ENCODE measurements at regions not wholly inside any gene's neighbourhood (a gene's known extent, or its start where the extent isn't known, plus 50 kb on each side); places are given as distances from the start of the nearest gene placed in this dataset.
"Not testable (repeated sequence)": the region's sequence is repeated elsewhere in the genome, so short reads cannot be mapped to it uniquely, and the experiment has no call there.

DNA sequence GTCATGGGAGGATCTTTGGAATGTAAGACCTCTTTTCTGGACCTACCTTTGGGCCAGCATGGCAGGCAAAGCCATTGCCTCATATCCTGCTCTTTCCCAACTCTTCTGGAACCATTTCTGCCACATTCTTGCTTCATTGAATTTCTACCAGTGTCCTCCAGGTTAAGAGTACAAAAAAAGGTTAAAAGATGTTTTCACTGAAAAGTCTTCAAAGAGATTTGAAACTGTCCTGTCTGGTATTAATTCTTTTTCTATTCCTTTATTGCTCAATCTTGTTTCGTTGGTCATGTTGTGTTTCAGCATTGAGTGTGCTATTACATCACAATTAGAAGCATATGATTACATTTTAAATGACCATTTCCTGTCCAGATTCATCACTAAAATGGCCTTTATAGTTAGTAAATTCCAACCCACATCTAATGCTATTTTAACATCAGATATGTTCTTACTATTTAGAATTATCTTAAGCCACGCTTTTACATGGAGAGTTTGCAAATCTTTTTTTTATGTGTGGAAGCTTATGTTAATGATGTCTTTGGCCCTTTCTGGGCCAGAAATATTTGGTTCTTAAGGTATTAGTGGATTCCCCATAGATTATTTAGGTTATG, 450.9 kb downstream of the GJA1 start:
- TF ChIP-seq, protein P1, sequence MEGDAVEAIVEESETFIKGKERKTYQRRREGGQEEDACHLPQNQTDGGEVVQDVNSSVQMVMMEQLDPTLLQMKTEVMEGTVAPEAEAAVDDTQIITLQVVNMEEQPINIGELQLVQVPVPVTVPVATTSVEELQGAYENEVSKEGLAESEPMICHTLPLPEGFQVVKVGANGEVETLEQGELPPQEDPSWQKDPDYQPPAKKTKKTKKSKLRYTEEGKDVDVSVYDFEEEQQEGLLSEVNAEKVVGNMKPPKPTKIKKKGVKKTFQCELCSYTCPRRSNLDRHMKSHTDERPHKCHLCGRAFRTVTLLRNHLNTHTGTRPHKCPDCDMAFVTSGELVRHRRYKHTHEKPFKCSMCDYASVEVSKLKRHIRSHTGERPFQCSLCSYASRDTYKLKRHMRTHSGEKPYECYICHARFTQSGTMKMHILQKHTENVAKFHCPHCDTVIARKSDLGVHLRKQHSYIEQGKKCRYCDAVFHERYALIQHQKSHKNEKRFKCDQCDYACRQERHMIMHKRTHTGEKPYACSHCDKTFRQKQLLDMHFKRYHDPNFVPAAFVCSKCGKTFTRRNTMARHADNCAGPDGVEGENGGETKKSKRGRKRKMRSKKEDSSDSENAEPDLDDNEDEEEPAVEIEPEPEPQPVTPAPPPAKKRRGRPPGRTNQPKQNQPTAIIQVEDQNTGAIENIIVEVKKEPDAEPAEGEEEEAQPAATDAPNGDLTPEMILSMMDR (IDR thresholded peaks at IDR 0.05; ENCODE audit: insufficient read depth, low read length): no peak
- TF ChIP-seq GABPA (IDR thresholded peaks at IDR 0.05; ENCODE audit: low read depth): no peak
- TF ChIP-seq POLR2AphosphoS5 (IDR thresholded peaks at IDR 0.05; ENCODE audit: low read depth): no peak
- TF ChIP-seq SPI1 (IDR thresholded peaks at IDR 0.05; ENCODE audit: borderline replicate concordance, low read depth): no peak
- TF ChIP-seq, protein P2, sequence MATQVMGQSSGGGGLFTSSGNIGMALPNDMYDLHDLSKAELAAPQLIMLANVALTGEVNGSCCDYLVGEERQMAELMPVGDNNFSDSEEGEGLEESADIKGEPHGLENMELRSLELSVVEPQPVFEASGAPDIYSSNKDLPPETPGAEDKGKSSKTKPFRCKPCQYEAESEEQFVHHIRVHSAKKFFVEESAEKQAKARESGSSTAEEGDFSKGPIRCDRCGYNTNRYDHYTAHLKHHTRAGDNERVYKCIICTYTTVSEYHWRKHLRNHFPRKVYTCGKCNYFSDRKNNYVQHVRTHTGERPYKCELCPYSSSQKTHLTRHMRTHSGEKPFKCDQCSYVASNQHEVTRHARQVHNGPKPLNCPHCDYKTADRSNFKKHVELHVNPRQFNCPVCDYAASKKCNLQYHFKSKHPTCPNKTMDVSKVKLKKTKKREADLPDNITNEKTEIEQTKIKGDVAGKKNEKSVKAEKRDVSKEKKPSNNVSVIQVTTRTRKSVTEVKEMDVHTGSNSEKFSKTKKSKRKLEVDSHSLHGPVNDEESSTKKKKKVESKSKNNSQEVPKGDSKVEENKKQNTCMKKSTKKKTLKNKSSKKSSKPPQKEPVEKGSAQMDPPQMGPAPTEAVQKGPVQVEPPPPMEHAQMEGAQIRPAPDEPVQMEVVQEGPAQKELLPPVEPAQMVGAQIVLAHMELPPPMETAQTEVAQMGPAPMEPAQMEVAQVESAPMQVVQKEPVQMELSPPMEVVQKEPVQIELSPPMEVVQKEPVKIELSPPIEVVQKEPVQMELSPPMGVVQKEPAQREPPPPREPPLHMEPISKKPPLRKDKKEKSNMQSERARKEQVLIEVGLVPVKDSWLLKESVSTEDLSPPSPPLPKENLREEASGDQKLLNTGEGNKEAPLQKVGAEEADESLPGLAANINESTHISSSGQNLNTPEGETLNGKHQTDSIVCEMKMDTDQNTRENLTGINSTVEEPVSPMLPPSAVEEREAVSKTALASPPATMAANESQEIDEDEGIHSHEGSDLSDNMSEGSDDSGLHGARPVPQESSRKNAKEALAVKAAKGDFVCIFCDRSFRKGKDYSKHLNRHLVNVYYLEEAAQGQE (IDR thresholded peaks at IDR 0.05; ENCODE audit: insufficient replicate concordance, low read depth): no peak
- H3K27ac ChIP-seq (replicated peaks): no peak overlapping the region
- no peak overlapping the region for H3K4me3 ChIP-seq (replicated peaks; ENCODE audit: insufficient read depth, low read length)
- no peaks in the 10 kb centered on the region for H3K27me3 ChIP-seq (ENCODE audit: insufficient read depth, poor library complexity, severe bottlenecking)
- no peak for DNase-seq (ENCODE audit: low read depth in 1 of 2, low spot score in 1 of 2)

DNA sequence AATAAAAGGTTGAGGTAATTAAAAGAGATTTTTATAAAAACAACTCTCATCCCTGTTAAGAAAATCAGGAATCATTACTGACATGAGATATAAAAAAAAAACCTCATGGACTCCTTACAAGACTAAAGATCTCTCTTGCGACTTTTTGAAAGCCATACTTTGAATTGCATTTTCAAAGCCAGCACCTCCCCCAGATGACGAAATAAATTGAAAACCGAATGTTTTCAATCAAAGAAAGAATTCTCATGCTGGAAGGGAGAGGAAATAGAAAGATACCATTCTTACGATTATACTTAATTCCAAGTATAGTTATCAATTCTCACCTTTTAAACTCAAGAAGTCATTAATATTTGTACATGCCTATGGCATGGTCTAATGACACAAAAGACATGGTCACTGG, 452.3 kb downstream of the GJA1 start:
- Histone ChIP-seq H3K27me3 (ENCODE audit: insufficient read depth, poor library complexity, severe bottlenecking) (no peaks in the 10 kb centered on the region), H3K27ac (replicated peaks) (no peak overlapping the region), H3K4me3 (replicated peaks; ENCODE audit: insufficient read depth, low read length) (no peak overlapping the region)
- DNase-seq (ENCODE audit: low read depth in 1 of 2, low spot score in 1 of 2): no peak
- TF ChIP-seq, protein P2 (IDR thresholded peaks at IDR 0.05; ENCODE audit: insufficient replicate concordance, low read depth): no peak
- TF ChIP-seq, protein P1 (IDR thresholded peaks at IDR 0.05; ENCODE audit: insufficient read depth, low read length): no peak
- TF ChIP-seq GABPA (IDR thresholded peaks at IDR 0.05; ENCODE audit: low read depth): no peak
- no peak for TF ChIP-seq SPI1 (IDR thresholded peaks at IDR 0.05; ENCODE audit: borderline replicate concordance, low read depth)
- TF ChIP-seq POLR2AphosphoS5 (IDR thresholded peaks at IDR 0.05; ENCODE audit: low read depth): no peak

DNA sequence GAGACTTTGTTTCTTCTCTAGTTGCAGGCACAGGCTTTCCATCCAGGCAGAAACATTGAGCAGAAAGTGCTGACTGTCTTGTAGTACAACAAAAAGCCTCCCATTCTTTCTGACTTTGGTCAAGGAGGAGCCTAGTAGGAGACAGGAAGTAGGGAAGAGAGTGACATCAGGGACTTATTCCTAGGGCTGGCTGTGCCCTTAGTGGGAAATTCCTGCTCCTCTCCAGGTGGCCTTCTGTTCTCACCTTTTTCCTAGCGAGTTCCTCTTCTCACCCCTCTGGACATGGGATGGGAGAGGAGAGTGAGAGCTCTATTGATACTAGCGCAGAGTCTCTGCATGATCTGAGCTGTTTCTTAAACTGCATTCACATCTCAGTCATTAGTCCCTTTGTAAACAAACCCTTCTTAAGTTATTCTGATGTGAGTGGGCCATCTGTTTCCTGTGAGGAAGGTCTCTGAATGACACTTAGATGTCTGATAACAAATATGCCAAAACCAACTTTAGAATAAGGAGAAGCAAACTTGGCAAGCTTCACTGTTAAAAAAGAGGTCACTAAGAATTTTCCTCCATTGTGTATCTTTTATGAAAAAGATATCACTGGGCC, 455.0 kb downstream of the GJA1 start:
- no peak overlapping the region for H3K27ac ChIP-seq (replicated peaks)
- no peak overlapping the region for H3K4me3 ChIP-seq (replicated peaks; ENCODE audit: insufficient read depth, low read length)
- H3K27me3 ChIP-seq (ENCODE audit: insufficient read depth, poor library complexity, severe bottlenecking): no peaks in the 10 kb centered on the region
- no peak for DNase-seq (ENCODE audit: low read depth in 1 of 2, low spot score in 1 of 2)
- TF ChIP-seq SPI1 (IDR thresholded peaks at IDR 0.05; ENCODE audit: borderline replicate concordance, low read depth) (no peak), POLR2AphosphoS5 (IDR thresholded peaks at IDR 0.05; ENCODE audit: low read depth) (no peak), GABPA (IDR thresholded peaks at IDR 0.05; ENCODE audit: low read depth) (no peak)
- TF ChIP-seq, protein P2 (IDR thresholded peaks at IDR 0.05; ENCODE audit: insufficient replicate concordance, low read depth): no peak
- TF ChIP-seq, protein P1 (IDR thresholded peaks at IDR 0.05; ENCODE audit: insufficient read depth, low read length): no peak

DNA sequence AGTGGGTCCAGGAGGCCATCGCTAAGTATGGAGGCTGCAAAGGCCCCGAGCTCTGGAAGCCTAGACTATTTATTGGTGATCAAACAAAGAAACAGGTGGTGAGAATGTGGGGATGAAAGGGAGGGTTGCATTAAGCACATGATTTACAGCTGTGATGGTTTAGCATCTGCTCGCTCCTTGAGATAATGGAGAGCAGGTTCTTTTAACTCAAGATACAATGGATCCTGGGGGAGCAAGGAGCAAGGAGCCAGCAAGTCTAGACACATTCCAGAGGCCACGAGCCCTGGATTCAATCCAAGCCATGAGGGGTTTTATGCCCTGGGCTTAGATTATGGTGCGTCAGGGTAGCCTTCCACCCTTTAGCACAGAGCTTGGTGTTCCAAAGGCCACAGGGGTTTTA, 460.3 kb downstream of the GJA1 start:
- H3K27me3 ChIP-seq (ENCODE audit: insufficient read depth, poor library complexity, severe bottlenecking); H3K4me3 ChIP-seq (replicated peaks; ENCODE audit: insufficient read depth, low read length); DNase-seq (ENCODE audit: low read depth in 1 of 2, low spot score in 1 of 2); H3K27ac ChIP-seq (replicated peaks): not testable (repeated sequence)
